DMS 273 (cell line): ENCODE measurements at regions not wholly inside any gene's neighbourhood (a gene's known extent, or its start where the extent isn't known, plus 50 kb on each side); places are given as distances from the start of the nearest gene placed in this dataset.
"Not testable (repeated sequence)": the region's sequence is repeated elsewhere in the genome, so short reads cannot be mapped to it uniquely, and the experiment has no call there.

Experiments
- DNase-seq: peaks from one replicate; lab custom pipeline; 2025; ENCODE audit not compliant: unreplicated experiment; lab: John Stamatoyannopoulos, UW

DNA sequence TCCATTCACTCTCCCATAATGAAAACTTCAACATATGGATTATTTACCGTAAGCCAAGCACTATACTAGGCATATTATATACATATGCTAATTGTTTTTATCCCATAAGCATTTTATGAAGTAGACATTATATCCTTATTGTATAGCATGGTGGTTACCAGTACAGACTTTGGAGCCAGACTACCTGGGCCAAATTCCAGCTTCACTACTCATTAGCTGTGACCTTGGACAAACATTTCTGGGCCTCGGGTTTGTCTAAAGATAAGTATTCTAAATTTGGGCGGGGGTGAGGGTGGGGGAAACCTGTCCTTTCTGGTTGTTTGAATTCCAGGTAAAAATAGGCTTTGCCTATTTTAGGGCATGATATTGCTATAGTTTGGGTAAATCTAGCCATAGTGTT, 66.5 kb upstream of the P2RY1 start:
- no peak for DNase-seq

DNA sequence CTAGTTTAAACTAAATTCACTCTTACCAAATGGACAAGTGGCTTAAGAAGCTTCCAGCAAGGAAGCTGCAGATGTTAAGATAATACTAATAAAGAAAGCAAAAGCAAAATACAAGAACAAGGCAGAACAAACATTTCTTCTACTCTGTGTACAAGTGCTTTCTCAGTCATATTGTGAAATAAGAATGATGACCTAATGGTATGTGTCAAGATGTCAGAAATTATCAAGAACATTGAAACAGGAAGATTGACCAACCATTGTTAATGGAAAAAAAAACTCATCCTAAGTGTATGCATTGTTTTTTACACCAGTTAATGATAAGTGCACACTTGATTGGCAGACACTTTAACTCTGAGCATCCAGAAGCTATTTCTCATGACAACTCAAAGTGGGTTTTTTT, 65.4 kb upstream of the P2RY1 start:
- DNase-seq = no peak

DNA sequence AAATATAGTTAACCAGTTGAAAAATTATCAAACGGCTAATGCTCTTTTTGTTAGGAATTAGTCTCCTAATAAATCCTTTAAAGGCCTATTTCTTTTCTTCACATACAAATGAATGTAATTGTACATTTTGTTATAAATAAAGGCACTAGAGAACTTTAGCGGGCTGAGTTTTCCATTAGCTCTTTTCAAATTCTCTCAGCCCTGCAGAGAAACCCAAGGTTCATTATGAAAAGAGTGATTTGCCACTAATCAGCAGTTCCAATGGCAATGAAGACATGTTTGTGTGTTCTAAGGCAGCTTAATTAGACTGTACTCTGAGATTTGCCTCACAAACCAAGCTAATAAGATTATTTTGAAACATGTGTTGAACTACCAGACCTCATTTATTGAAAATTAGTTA, 64.6 kb upstream of the P2RY1 start:
- no peak for DNase-seq

DNA sequence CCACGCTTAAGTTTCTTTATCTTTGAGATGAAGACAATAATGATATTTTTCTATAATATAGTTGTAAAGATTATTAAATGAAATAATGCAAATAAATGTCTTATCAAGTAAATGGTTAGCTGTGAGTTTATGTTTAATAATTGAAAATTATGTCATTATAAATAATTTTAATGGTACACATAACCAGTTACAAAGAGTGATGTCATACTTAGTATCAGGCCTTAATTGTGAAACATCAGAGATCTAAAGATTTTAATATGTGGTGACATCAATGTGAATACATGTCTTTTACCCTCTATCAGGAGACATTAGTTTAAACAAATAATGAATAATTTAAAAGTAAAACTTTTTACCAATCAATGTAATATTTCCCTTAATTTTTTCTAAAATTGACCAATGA, 63.8 kb upstream of the P2RY1 start:
- DNase-seq = no peak

GRCh38 chr3:152772674-152773225, 62.2 kb upstream of the P2RY1 start:
- no peak for DNase-seq

GRCh38 chr3:152773633-152774032, 61.3 kb upstream of the P2RY1 start:
- no peak for DNase-seq

DNA sequence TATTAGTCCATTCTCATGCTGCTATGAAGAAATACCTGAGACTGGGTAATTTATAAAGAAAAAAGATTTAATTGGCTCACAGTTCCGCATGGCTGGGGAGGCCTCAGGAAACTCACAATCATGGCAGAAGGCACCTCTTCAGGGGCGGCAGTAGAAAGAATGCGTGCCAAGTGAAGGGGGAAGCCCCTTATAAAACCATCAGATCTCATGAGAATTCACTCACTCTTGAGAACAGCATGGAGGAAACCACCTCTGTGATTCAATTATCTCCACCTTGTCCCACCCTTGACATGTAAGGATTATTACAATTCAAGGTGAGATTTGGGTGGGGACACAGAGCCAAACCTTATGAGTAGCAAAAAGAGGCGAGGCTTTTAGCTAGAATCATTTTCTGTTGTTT, 60.7 kb upstream of the P2RY1 start:
- not testable (repeated sequence) for DNase-seq

GRCh38 chr3:152778022-152778421, 56.9 kb upstream of the P2RY1 start:
- DNase-seq = no peak

- DNase-seq = no peak
These were observed 55.3 kb upstream of the P2RY1 start for GRCh38 chr3:152779653-152780052.

- DNase-seq = no peak
These were observed 54.4 kb upstream of the P2RY1 start for GRCh38 chr3:152780553-152780952.

DNA sequence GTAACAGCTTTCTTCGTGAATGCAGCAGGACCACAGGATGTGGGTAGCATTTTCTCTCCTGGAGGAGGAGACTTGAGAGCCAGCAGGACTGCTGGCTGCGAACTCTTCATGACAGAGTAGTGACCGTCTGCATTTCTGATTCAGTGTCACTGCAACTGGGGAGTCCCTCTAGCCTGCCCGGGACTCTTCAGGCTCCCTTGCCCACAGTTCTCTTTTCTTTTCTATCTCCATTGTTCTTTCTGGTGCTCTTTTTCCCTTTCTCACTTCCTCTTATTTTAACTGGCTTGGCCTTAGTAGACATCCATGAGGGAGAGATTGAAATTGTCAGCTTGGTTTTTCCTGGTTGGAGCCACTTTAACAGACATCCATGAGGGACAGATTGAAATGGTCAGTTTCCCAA, 49.9 kb upstream of the P2RY1 start:
- DNase-seq = no peak
